ENCODE measurements at regions not wholly inside any gene's neighbourhood (a gene's known extent, or its start where the extent isn't known, plus 50 kb on each side); places are given as distances from the start of the nearest gene placed in this dataset.
A peak's percentile ranks its signal among the peaks of the same experiment; 100 is the strongest.

DNA sequence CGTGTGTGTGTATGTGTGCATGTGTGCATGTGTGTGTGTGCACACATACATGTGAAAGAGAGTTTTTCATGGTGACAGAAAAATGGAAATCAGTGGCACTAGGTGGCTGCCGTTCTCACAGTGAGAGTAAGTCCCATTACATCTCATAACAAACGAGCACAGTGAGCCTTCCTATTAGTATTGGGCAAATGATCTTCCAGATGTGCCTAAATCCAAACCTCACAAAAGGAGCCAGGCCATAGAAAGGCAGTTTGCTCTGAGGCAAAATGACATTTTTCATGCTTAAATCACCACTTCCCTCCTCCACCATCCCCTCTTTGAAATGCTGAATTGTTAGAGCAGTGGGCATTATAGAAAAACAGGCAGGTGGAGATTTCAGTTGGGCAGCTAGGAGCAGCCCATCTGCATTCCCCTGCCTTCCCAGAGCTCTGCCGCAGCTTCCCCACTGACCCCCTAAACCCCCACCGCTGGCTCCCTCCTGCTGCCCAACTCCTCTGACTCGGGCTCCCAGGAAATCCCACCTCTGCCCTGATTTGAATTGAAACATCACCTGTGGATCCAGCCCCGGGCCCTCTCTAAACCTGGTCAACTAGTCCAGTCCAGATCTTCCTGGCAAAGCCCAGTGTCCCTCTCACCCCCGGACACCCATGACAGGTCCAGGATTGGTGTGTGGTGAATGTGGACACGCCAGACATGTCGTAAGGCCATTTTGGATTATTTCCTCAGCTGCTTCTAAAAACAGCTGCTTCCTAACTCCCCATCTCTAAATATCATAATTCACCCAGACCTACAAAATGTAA lies 190.5 kb downstream of the SEC16B start:
- Histone ChIP-seq H3K4me3 (no peak overlapping the region), H3K4me1 (ENCODE audit: low read depth) (no peaks in the 10 kb centered on the region), H3K36me3 (ENCODE audit: low read depth) (no peaks in the 10 kb centered on the region), H3K9me3 (no peaks in the 10 kb centered on the region)
- intact Hi-C loops (cut with DNase I, micrococcal nuclease): no loop called here
- TF ChIP-seq, protein P1, sequence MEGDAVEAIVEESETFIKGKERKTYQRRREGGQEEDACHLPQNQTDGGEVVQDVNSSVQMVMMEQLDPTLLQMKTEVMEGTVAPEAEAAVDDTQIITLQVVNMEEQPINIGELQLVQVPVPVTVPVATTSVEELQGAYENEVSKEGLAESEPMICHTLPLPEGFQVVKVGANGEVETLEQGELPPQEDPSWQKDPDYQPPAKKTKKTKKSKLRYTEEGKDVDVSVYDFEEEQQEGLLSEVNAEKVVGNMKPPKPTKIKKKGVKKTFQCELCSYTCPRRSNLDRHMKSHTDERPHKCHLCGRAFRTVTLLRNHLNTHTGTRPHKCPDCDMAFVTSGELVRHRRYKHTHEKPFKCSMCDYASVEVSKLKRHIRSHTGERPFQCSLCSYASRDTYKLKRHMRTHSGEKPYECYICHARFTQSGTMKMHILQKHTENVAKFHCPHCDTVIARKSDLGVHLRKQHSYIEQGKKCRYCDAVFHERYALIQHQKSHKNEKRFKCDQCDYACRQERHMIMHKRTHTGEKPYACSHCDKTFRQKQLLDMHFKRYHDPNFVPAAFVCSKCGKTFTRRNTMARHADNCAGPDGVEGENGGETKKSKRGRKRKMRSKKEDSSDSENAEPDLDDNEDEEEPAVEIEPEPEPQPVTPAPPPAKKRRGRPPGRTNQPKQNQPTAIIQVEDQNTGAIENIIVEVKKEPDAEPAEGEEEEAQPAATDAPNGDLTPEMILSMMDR (IDR thresholded peaks at IDR 0.05): no peak
- DNase-seq: no peak
- ATAC-seq: no peak

DNA sequence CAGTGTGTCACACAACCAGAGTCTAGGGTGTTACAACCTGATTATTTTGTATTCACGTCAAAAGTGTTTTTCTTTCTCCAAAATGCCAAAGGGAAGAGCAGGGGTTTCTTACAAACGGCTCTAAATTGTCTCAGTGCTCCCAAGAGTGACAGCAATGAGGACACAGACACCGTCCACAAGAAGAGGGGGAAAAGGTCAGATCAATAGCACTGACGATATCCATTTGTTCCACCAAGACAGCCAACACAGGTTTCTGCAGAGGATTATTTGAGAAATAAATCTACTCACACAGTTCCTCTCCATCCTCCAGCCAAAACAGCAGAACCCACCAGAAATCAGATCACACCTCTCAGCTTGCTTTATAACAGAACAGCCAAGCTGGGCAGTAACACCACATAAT lies 193.9 kb downstream of the SEC16B start:
- Histone ChIP-seq H3K4me3 (no peak overlapping the region), H3K4me1 (ENCODE audit: low read depth) (no peaks in the 10 kb centered on the region), H3K9me3 (peaks cover 12% of the 10 kb centered on the region), H3K36me3 (ENCODE audit: low read depth) (no peaks in the 10 kb centered on the region)
- no peak for DNase-seq
- intact Hi-C loops (cut with DNase I, micrococcal nuclease): no loop called here
- ATAC-seq: no peak
- TF ChIP-seq, protein P1 (IDR thresholded peaks at IDR 0.05): no peak

DNA sequence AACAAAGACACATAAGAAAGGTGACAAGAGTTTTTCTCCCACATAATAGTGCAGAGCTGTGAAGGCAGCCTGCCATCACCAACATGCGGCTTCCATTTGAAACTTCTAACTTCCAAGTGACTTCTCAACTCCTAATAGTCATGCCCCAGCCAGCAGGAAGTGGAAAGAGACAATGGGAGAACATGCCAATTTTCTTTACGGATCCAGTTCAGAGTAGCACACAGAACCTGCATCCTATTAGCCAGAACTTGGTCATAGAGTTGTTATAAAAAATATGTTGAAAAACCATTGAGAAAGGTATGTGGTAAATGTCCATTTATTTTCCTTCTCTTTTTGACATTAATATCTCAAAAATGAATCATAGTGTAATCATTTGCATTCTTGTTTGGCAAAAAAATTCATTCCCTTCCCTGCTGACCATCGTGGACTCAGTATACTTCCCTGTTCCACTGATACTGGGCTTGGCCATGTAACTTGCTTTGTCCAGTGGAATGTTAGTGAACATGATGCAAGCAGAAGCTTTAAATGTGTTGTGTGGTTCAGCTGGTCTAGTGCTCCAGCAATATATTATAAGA lies 197.4 kb downstream of the SEC16B start:
- Histone ChIP-seq H3K9me3 (peaks cover 12% of the 10 kb centered on the region), H3K36me3 (ENCODE audit: low read depth) (no peaks in the 10 kb centered on the region), H3K4me3 (no peak overlapping the region), H3K4me1 (ENCODE audit: low read depth) (no peaks in the 10 kb centered on the region)
- DNase-seq: no peak
- ATAC-seq: no peak
- intact Hi-C loops (cut with DNase I, micrococcal nuclease): no loop called here
- TF ChIP-seq, protein P1 (IDR thresholded peaks at IDR 0.05): no peak

DNA sequence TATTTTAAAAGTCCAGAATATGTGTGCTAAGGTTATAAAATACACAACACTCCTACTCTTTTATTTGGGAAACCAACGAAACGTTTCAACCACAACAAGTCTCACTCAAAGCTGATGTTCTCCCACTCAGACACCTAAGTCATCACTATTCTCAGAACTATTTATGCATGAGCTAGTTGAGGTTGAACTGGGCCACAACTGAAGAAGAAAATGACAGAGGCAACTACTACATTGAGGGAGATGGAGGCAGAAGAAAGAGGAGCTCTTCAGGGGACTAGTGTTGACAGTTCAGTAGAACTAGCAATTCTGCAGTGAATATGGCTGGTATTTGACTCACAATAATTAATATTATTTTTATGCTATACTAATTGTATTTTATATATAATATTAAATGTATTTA lies 198.2 kb downstream of the SEC16B start:
- intact Hi-C loops (cut with DNase I, micrococcal nuclease): no loop called here

DNA sequence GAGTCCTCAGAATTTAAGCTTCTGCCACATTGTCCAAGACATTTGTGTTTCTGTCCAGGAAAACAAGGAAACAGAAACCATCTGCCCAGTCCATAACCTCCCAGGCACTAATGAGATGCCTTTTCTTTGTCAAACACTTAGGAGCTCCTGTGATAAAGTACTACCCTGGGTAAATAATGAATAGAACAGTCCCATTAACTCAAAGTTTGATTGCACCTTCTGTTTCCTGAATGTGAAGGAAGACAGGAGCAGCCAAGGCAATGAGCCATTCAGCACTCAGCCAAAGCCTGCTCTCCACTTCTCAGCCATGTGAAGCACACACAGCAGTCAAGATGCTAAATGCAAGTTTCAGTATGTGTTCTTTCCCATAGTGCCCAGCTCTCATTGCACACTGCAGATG lies 199.8 kb downstream of the SEC16B start:
- no peak for DNase-seq
- TF ChIP-seq, protein P1 (IDR thresholded peaks at IDR 0.05): no peak
- ATAC-seq: peak; percentile 38
- Histone ChIP-seq H3K4me1 (ENCODE audit: low read depth) (no peaks in the 10 kb centered on the region), H3K4me3 (no peak overlapping the region), H3K36me3 (ENCODE audit: low read depth) (no peaks in the 10 kb centered on the region), H3K9me3 (peaks cover 12% of the 10 kb centered on the region)
- intact Hi-C loops (cut with DNase I, micrococcal nuclease): no loop called here

More for the DNA sequence above, 198.2 kb downstream of the SEC16B start:
- Histone ChIP-seq H3K9me3 (peaks cover 12% of the 10 kb centered on the region), H3K4me3 (no peak overlapping the region), H3K36me3 (ENCODE audit: low read depth) (no peaks in the 10 kb centered on the region), H3K4me1 (ENCODE audit: low read depth) (no peaks in the 10 kb centered on the region)
- TF ChIP-seq, protein P1 (IDR thresholded peaks at IDR 0.05): no peak
- DNase-seq (no peak), ATAC-seq (no peak)
